H1 (cell line): ENCODE measurements at regions not wholly inside any gene's neighbourhood (a gene's known extent, or its start where the extent isn't known, plus 50 kb on each side); places are given as distances from the start of the nearest gene placed in this dataset.

Experiments used
- CBX5 ChIP-seq: fragments of 300-800, 300-1000 bp; sonication (generic); IDR thresholded peaks from 2 replicates; pipeline ENCODE4 v1.7.1; 2016; ENCODE audit warnings: antibody characterized with exemption, low read length, low read depth
- CTBP2 ChIP-seq: IDR thresholded peaks from 2 replicates; pipeline ENCODE4 v1.7.0; 2011; ENCODE audit warnings: borderline replicate concordance, mild to moderate bottlenecking, moderate library complexity, mixed read lengths, low read length; ENCODE audit not compliant: insufficient read depth, insufficient read length
- EZH2 ChIP-seq: fragments of 200-600 bp; sonication (generic); IDR thresholded peaks from 2 replicates; pipeline ENCODE4 v1.7.1; 2012; ENCODE audit warnings: low read depth, mild to moderate bottlenecking, moderate library complexity, low read length, inconsistent platforms; ENCODE audit not compliant: severe bottlenecking
- SRF ChIP-seq: IDR thresholded peaks from 2 replicates; pipeline ENCODE4 v1.6.1; 2011; ENCODE audit warnings: mild to moderate bottlenecking, low read depth, low read length, moderate library complexity
- TEAD4 ChIP-seq: IDR thresholded peaks from 2 replicates; pipeline ENCODE4 v1.6.1; 2012; ENCODE audit warnings: low read depth, low read length, inconsistent platforms, mixed read lengths
- YY1 ChIP-seq: IDR thresholded peaks from 2 replicates; pipeline ENCODE4 v1.6.1; 2011; ENCODE audit warnings: low read depth, mild to moderate bottlenecking, low read length
- TF ChIP-seq, protein P1 (sequence below): fragments of 300-600 bp; sonication (generic); IDR thresholded peaks from 2 replicates; pipeline ENCODE4 v1.7.1; 2012; ENCODE audit warnings: low read length, moderate library complexity, mild to moderate bottlenecking, inconsistent platforms; ENCODE audit not compliant: insufficient replicate concordance
- TF ChIP-seq, protein P2 (sequence below): IDR thresholded peaks from 2 replicates; pipeline ENCODE4 v1.6.1; 2012; ENCODE audit warnings: low read length, inconsistent platforms

DNA sequence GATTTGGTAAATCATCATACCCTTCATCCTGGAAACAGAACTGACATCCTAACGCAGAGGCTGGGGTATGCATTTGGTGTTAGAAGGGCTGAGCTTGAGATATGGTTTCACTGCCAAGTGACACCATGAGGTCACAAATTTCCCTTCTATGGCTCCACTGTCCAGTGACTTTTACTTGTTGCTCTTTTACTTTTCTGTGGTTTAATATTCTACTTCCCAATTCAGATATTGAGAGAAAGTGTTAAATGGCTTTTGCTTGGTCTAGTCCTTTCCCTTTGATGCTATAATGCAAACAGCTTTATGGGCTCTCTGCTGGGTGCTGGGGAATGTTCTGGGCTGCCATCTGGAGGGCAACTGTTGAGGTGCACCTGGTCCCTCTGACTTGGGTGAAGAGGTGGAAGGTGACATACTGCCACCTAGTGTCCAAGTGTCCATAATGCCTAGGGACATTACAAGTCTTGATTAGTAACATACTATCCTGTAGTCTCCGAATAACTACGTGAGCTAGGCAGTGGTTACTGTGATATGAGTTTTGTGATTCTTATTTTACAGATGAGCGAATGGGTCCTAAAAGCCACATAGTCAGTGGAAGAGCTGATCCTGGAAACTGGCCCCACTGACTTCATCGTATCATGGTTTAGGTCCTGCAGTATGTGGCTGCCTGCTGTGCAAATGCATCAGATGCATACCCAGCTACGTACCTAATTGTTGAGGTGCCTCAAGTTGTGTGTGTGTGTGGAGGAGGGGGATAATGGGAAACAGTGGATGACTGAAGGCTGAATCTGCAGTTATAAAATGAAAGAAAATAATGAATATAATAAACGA lies 149.1 kb upstream of the RAG2 start (continued):
- TF ChIP-seq, protein P1, sequence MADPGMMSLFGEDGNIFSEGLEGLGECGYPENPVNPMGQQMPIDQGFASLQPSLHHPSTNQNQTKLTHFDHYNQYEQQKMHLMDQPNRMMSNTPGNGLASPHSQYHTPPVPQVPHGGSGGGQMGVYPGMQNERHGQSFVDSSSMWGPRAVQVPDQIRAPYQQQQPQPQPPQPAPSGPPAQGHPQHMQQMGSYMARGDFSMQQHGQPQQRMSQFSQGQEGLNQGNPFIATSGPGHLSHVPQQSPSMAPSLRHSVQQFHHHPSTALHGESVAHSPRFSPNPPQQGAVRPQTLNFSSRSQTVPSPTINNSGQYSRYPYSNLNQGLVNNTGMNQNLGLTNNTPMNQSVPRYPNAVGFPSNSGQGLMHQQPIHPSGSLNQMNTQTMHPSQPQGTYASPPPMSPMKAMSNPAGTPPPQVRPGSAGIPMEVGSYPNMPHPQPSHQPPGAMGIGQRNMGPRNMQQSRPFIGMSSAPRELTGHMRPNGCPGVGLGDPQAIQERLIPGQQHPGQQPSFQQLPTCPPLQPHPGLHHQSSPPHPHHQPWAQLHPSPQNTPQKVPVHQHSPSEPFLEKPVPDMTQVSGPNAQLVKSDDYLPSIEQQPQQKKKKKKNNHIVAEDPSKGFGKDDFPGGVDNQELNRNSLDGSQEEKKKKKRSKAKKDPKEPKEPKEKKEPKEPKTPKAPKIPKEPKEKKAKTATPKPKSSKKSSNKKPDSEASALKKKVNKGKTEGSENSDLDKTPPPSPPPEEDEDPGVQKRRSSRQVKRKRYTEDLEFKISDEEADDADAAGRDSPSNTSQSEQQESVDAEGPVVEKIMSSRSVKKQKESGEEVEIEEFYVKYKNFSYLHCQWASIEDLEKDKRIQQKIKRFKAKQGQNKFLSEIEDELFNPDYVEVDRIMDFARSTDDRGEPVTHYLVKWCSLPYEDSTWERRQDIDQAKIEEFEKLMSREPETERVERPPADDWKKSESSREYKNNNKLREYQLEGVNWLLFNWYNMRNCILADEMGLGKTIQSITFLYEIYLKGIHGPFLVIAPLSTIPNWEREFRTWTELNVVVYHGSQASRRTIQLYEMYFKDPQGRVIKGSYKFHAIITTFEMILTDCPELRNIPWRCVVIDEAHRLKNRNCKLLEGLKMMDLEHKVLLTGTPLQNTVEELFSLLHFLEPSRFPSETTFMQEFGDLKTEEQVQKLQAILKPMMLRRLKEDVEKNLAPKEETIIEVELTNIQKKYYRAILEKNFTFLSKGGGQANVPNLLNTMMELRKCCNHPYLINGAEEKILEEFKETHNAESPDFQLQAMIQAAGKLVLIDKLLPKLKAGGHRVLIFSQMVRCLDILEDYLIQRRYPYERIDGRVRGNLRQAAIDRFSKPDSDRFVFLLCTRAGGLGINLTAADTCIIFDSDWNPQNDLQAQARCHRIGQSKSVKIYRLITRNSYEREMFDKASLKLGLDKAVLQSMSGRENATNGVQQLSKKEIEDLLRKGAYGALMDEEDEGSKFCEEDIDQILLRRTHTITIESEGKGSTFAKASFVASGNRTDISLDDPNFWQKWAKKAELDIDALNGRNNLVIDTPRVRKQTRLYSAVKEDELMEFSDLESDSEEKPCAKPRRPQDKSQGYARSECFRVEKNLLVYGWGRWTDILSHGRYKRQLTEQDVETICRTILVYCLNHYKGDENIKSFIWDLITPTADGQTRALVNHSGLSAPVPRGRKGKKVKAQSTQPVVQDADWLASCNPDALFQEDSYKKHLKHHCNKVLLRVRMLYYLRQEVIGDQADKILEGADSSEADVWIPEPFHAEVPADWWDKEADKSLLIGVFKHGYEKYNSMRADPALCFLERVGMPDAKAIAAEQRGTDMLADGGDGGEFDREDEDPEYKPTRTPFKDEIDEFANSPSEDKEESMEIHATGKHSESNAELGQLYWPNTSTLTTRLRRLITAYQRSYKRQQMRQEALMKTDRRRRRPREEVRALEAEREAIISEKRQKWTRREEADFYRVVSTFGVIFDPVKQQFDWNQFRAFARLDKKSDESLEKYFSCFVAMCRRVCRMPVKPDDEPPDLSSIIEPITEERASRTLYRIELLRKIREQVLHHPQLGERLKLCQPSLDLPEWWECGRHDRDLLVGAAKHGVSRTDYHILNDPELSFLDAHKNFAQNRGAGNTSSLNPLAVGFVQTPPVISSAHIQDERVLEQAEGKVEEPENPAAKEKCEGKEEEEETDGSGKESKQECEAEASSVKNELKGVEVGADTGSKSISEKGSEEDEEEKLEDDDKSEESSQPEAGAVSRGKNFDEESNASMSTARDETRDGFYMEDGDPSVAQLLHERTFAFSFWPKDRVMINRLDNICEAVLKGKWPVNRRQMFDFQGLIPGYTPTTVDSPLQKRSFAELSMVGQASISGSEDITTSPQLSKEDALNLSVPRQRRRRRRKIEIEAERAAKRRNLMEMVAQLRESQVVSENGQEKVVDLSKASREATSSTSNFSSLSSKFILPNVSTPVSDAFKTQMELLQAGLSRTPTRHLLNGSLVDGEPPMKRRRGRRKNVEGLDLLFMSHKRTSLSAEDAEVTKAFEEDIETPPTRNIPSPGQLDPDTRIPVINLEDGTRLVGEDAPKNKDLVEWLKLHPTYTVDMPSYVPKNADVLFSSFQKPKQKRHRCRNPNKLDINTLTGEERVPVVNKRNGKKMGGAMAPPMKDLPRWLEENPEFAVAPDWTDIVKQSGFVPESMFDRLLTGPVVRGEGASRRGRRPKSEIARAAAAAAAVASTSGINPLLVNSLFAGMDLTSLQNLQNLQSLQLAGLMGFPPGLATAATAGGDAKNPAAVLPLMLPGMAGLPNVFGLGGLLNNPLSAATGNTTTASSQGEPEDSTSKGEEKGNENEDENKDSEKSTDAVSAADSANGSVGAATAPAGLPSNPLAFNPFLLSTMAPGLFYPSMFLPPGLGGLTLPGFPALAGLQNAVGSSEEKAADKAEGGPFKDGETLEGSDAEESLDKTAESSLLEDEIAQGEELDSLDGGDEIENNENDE = no peak
- TF ChIP-seq CBX5 (no peak), EZH2 (no peak), YY1 (0 out of 2 replicates have a peak, but pooled peaks have one; percentile 36), SRF (no peak), TEAD4 (0 out of 2 replicates have a peak, but pooled peaks have one; percentile 35), CTBP2 (no peak)
- TF ChIP-seq, protein P2, sequence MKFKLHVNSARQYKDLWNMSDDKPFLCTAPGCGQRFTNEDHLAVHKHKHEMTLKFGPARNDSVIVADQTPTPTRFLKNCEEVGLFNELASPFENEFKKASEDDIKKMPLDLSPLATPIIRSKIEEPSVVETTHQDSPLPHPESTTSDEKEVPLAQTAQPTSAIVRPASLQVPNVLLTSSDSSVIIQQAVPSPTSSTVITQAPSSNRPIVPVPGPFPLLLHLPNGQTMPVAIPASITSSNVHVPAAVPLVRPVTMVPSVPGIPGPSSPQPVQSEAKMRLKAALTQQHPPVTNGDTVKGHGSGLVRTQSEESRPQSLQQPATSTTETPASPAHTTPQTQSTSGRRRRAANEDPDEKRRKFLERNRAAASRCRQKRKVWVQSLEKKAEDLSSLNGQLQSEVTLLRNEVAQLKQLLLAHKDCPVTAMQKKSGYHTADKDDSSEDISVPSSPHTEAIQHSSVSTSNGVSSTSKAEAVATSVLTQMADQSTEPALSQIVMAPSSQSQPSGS = no peak
